NCI-H1092 (cell line): ENCODE measurements at regions not wholly inside any gene's neighbourhood (a gene's known extent, or its start where the extent isn't known, plus 50 kb on each side); places are given as distances from the start of the nearest gene placed in this dataset.
"Not testable (repeated sequence)": the region's sequence is repeated elsewhere in the genome, so short reads cannot be mapped to it uniquely, and the experiment has no call there.

Source experiments
- DNase-seq: peaks from one replicate; lab custom pipeline; 2025; lab: John Stamatoyannopoulos, UW

DNA sequence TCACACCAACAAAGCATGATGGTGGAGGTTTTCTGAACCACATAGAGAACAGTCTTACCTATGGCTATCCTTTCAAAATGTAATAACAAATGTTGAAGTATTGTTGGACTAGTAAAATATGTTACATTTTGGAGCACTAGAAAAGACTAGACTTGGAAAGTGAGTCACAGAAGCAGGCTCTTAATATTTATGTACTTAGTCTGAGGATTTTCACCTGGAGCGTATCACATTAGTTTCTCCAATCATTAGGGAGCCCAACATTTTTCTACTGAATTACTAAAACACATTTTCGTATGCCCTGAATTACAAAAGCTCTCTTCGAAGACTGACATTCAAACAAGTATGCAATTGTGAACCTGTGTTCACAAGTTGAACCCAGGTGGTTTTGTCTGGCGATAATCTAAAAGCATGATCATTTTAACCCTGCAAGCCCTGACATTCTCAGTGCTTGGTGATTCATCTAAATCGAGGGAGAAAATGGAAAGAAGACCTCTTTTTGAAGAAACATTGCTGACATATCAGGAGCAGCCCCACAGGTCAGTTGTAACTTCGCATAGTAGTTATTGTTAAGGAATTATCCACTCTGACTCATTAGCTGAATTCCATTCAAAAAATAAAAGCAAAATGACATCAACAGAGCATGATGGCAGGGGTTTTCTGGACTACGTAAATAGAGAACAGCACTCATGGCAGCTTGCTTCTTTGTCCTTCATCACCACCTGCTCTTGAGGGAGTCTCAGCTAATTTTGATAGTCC, 679.8 kb upstream of the NECTIN3 start:
- no peak for DNase-seq

DNA sequence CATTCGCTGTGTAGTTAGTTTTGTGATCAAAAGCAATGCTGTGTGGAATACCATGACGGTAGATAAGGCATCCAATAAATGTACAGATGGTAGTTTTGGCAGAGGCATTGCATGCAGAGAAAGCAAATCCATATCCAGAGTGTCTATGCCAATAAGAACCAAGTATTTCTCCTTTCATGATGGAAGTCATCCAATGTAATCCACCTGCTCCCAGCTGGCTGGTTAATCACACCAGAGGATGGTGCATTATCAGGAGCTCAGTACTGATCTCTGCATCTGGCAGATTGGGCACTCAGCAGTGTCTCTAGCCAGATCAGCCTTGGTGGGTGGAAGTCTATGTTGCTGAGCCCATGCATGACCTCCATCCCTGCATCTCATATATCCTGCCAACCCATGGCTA, 677.7 kb upstream of the NECTIN3 start:
- DNase-seq = no peak

DNA sequence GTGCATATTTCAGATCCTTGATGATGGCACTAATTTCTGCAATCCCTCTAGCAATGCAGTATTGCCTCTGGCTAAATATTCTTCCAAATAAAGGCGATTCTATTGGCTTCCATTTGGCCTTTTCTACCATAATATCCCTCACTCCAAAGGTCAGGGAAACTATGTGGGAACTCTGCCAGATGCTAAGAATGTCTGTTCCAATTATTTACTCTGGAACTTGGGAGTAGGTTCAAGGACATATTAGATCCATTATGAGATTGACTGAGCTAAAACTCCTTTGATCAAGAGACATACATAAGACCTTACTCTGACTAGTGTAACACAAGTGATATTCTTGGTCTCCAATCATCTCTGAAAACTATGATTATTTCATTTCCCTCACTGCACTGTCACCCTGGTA, 674.5 kb upstream of the NECTIN3 start:
- no peak for DNase-seq

DNA sequence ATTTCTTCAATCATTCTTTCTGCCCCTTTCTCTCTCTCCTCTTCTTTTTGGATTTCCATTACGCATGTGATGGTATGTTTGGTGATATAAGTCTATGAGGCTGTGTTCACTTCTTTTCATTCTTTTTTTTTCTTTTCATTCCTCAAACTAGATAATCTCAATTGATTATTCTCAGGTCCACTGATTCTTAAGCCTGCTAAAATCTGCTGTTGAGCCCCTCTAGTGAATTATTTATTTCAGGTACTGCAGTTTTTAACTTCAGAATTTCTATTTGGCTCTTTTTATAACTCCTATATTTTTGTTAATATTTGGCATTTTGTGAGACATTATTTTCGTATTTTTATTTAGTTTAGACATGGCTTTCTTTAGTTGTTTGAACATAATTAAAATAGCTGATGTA, 671.3 kb upstream of the NECTIN3 start:
- DNase-seq = no peak

DNA sequence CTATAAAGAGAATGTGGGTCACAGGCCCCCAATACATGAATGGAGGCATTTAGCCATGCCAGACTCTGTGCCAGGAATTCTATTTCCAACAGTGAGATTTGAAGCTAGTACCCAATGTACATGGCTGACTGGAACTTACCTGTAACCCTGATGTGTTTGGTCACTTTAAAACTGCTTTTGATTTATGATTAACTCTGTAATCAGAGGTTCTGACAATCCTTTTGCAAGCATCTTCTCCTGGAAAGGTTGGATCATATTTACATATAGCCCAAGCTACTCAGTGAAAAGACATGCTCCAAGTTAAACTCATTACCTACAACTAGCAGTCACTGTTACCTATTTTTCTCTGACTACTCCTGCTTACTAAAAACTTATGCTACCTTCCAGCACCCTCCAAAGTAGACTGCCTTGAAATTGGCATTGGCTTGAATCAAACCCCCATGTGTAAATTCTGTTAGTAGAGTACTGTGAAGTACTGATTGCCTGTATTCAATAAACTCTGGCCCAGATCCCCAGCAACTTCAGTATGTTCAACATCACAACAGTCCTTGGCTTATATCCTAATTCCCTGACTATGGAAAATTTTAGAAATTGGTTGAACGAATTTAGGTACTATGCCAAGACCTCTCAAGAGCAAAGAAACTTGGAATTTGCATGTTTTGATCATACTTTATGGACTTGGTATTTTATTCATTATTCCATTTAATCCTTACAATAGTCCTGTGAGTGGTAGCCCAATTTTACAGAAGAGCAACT, 665.6 kb upstream of the NECTIN3 start:
- DNase-seq = no peak

DNA sequence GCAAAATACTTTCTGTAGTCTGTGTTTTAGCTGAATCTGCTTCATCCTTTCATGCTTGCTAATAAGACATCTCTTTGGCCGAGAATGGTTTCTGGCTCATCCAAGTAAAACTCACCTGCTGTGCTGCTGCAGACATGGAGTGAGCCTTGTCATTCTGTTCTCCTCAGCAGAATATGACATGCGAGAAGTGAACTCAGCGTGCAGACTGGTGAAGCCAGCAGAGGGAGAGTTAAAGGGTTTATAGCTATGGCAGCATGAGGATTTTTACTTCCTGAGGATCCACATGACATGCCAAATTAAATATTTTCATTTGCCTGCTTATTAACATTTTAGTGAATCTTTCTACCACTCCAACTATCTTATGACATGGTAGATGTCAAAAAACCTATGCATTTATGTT, 658.4 kb upstream of the NECTIN3 start:
- DNase-seq = no peak

DNA sequence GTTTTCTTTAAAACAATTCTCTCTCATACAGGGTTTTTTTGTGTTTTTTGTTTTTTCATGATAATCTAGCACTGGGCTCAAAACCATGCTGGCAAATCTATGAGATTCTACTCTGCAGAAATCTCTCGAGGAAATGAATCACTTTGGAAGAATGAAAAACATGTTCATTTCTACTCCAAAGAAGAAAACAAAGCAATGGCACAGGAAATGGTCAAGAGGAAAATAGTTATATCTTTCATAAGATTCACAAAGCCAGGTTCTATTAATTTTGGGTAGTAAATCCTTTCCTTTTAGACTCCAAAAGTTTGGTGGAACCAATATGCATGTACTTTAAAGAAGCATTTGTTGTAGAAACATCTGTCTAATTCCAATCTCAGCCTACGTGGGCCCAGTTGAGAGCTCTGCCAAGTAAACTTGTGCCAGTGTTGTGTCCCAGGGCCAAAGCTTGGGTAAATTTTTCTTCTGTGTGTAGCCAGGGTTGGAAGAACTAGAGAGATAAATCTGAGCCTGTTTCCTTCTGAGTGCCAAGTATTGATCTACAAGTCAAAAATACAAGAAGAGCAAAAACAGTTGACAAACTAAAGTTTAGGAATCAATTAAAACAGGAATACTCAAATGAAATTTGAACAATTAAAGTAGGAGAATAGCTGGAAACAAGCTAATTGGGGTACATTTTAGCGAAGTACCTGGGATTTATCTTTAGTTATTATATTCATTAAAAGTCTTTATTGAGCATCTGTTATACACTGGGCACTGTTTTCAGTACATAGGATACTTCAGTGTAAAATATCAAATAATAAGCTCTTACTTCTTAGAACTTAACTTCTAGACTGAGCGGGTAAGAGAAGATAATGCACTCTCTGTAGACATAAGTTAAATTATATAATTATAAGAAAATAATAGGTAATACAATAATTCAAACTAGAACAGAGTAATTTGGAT, 657.5 kb upstream of the NECTIN3 start:
- DNase-seq = no peak

DNA sequence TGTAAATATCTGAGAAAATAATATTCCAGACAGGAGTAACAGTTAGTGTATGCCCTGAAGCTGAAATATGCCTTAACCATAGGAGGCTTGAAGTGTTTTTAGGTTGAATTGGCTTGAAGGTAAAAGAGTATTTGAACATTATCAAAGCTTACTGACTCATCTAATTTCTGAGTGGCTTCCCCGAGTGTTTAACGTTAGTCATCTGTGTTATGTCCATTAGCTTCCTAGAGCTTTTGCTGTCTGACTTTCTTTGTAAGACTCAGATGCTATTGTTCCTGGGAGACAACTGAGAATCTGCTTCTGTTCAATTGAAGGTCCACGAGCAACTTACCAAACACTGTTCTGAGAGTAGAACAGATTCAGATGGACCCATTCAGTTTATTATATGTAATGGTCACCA, 656.8 kb upstream of the NECTIN3 start:
- no peak for DNase-seq

DNA sequence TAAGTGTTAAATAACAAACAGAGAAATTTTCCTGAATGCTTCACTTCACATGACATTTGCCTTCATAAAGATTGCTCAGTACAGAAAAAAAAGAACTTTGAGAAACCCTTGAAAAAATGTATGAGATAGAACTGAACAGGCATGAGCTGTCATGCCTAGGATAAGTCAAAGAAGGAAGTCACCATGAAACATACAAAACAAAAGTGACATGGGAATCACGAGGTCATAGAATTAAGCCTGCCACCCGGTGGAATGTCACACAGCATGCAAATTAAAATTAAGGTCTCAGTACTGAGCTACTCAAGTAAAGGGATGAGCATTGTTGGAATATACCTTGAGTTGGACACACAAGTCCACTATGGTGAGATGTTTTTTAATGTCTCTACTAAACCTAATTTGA, 652.5 kb upstream of the NECTIN3 start:
- no peak for DNase-seq

DNA sequence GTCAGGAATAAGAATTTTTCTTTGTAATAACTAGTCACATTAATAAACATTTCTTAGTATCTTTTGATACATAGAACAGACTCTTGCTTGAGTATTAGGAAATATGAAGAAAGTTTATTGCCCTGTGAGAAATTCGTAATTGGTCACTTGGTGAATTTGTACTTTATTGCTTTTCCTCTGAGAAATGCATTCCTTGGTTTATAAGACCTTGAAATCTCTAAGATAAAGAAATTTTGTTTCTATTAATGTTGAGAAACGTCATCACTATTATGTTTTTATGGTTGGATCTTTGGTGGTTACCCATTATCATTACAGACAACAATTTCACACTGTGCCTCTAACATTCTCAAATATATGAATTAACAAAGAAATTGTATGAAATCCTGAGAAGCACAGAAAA, 652.0 kb upstream of the NECTIN3 start:
- DNase-seq = no peak

DNA sequence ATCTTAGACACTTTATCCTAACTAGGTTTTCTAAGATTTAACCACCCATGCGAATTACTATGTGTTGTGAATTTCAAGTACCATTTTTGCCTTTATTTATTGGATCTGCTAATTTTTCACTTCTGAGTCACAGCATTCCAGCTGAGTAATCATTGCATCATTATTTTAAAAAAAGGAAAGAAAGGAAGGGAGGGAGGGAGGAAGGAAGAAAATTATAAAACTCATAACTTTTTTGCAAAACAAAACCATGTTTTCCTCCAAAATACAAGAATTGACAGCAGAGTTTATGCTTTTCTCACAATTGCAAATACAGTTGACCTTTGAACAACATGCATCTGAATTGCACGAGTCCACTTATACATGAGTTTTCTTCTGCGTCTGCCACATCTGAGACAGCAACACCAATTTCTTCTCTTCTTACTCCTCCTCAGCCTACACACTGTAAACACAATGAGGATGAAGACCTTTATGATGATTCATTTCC, 651.4 kb upstream of the NECTIN3 start:
- DNase-seq = no peak

DNA sequence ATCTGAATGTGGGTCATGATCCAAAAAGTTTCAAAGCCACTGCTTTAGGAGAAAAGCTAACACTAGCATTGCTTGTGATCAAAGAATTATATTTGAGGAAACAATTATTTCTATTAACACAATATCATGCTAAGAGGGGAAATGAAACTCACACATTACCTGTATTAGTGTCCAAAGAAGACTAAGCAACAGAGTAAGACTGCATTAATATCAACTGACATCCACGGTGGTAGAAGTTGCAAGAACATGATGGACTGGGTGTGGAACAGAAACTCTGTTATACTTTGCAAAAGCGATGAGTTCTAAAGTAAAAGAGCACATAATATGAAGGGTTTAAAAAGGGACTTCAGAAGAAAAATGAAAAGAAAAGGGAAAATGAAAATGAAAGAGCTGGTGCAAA, 648.3 kb upstream of the NECTIN3 start:
- no peak for DNase-seq

DNA sequence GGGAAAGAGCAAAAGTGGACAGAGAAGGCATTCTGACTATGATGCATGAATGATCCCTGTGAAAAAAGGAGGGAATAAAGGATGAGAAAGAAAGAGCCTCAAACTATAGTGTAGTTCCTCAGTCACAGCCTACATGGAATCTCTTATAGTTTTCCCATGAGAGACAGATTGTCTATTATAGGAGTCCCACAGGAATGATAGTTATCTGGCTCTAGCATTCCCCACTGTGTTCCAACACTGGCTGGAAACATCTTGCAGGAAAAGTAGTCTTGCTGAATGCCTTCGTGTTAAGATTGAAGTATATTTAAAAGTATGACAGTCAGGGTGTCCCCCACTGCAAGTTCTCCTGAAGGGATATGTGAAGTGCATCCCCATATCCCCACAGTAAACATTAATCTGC, 641.5 kb upstream of the NECTIN3 start:
- no peak for DNase-seq

DNA sequence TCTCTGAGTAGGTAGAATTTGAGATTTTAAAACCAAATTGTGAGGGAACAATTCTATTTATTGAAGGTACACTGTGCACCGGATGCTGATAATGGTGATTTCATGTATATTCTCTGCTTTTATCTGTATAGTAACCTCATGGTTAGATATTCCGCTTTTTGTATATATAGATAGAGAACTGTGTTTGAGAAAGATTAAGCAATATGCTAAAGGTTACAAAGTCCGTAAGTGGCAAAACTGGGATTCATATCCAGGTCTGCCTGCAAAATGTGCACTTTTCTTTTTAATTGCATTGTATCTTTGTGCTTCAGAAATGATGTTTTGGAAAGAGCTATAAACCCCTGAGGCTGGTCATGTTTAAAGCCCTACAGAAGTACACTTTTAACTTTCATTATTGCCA, 635.4 kb upstream of the NECTIN3 start:
- no peak for DNase-seq

DNA sequence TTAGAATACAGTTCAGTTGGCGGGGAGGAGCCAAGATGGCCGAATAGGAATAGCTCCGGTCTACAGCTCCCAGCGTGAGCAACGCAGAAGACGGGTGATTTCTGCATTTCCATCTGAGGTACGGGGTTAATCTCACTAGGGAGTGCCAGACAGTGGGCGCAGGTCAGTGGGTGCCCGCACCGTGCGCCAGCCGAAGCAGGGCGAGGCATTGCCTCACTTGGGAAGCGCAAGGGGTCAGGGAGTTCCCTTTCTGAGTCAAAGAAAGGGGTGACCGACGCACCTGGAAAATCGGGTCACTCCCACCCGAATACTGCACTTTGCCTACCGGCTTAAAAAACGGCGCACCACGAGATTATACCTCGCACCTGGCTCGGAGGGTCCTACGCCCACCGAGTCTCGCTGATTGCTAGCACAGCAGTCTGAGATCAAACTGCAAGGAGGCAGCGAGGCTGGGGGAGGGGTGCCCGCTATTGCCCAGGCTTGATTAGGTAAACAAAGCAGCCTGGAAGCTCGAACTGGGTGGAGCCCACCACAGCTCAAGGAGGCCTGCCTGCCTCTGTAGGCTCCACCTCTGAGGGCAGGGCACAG, 631.5 kb upstream of the NECTIN3 start:
- DNase-seq = not testable (repeated sequence)

DNA sequence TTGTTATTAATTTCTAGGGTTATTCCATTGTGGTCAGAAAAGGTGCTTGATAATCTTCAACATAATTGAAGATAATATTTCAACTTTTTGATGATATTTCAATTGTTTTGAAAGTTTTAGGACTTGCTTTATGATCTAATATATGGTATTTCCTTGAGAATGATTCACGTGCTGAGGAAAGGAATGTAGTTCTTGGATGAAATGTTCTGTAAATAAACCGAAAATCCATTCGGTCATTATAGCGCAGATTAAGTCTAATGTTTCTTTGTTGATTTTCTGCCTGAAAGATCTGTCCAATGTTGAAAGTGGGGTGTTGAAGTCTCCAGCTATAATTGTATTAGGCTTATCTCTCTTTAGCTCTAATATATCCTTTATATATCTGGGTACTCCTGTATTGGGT, 617.5 kb upstream of the NECTIN3 start:
- DNase-seq = no peak

DNA sequence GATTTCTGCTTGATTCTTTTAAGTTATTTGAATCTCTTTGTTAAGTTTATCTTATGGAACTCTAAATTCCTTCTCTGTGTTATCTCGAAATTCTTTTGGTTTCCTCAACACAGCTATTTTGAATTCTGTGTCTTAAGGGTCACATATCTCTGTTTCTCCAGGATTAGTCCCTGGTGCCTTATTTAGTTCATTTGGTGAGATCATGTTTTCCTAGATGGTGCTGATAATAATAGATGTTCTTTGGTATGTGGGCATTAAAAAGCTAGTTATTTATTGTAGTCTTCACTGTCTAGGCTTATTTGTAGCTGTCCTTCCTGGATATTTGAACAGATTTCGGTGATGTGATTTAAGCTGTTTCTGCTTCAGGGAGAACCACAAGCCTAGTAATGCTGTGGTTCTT, 615.6 kb upstream of the NECTIN3 start:
- DNase-seq = no peak

DNA sequence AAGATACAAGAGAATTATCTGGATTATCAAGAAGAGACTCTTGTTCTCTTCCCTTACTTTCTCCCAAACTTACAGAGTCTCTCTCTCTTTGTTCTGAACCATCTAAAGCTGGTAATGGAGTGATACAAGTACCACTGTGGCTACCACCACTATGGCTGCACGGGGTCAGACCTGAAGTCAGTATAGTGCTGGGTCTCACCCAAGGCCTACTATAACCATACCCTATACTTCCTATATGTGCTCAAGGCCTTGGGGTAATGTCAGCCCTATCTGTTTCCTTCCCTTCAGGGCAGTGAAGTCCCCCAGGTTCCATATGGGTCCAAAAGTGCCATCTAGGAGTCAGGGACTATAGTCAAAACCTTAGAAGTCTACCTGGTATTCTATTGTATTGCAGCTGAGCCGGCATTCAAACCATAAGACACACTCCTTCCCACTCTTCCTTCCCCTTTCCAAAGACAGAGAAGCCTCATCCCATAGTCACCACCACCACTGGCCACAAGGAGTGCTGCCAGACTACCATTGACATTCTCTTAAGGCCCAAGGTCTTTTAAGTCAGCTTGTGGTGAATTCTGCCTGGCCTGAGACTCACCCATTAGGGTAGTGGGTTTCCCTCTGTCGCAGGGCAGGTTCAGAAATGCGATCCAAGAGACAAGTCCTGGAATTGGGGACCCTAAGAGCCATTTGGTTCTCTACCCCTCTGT, 615.0 kb upstream of the NECTIN3 start:
- no peak for DNase-seq

DNA sequence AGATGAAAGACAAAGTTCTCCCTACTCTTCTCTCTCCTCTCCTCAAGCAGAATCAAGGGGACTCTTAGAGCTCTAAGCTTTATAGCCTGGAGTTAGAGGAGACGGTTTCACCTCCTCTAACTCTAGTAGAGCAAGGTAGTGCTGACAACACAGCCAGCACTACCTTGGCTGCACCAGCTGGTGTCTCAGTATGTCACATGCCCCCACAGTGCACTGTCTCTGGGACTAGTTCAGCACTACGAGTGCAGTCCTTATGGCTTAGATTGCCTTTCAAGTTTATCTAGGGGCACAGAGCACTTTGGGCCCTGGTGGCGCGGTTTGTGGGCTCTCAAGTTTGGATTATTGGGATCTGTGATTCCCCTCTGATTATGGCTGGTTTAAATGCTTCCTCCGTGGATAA, 614.1 kb upstream of the NECTIN3 start:
- no peak for DNase-seq

DNA sequence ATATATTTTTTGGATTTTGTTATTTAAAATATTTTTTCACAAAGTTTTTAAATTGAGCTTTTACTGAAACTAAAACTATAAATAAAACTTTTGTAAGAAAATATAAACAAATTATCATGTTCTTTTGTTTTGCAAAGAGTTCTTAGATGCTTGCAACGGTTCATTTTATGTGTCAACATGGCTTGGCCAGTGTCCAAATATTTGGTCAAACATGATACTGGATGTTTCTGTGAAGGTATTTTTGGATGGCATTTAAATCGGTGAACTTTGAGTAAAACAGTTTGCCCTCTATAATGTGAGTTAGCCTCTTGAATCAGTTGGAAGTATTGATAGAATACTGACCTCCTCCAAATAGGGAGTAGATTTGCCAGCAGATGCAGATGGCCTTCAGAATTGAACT, 612.6 kb upstream of the NECTIN3 start:
- DNase-seq = no peak

DNA sequence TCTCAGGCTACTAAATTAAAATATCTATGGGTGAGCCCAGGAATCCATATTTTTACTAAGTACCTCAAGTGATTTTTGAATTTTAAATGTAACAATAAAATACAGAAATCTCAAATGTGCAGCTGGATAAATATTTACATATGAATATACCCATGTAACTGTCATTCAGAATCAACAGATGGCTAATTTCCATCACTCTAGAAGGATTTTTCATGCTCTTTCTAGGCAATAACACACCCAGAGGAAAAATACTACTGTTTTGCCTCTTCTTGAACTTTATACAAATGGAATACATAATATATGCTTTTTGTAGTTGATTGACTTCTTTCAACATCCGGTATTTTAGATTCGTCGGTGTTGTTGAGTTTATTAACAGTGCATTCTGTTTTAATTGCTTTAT, 601.3 kb upstream of the NECTIN3 start:
- no peak for DNase-seq

DNA sequence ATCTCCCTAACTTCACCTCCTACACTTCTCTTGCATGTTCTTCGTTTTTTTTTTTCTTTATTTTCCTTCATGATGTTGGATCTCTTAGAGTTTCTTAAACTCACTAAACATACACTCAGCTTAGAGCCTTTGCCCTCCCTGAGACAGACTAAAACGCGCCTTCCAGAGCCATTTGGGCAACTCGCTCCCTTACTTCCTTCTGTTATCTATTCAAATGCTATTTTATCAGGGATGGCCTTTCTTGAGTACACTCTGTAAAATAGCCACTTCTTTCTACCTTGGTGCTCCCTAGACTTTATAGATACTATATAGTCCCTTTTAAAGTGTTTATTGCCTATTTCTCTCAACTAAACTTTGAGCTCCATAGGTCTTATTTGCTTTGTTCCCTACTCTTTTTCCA, 598.2 kb upstream of the NECTIN3 start:
- no peak for DNase-seq
